ENCODE measurements at regions not wholly inside any gene's neighbourhood (a gene's known extent, or its start where the extent isn't known, plus 50 kb on each side); places are given as distances from the start of the nearest gene placed in this dataset.
"Not testable (repeated sequence)": the region's sequence is repeated elsewhere in the genome, so short reads cannot be mapped to it uniquely, and the experiment has no call there.

DNA sequence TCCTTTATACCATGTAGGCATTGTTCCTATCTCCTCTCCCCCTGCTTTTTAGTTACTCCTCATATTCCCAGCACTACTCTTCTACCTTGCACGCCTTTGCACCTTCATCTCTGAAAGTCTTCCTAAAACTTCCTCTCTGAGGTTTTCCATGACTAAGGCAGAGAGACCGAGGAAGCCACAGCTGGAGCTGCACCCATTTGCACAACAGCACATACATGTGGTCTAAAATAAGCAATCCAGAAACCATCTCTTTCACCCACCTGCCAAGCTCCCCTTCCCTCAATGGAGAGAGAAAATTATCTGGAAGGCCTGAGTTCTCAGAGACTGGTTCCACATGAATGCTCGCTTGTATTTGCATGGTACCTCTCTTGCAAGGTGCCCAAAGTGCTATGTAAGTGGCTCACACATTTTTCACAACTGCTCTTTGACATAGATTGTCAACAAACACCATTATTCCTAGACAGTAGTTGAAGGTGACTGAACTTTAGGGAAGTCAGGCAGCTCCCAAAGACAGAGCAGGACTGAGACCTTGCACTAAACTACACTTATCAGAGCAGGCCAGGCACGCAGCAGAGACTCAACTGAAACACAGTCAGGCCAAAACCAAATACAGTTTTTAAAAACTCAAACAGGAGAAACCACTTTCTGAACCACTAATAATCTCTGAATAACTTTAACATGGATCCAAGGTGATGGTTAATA, 313.2 kb downstream of the TFAP2A start:
- DNase-seq: no peak

DNA sequence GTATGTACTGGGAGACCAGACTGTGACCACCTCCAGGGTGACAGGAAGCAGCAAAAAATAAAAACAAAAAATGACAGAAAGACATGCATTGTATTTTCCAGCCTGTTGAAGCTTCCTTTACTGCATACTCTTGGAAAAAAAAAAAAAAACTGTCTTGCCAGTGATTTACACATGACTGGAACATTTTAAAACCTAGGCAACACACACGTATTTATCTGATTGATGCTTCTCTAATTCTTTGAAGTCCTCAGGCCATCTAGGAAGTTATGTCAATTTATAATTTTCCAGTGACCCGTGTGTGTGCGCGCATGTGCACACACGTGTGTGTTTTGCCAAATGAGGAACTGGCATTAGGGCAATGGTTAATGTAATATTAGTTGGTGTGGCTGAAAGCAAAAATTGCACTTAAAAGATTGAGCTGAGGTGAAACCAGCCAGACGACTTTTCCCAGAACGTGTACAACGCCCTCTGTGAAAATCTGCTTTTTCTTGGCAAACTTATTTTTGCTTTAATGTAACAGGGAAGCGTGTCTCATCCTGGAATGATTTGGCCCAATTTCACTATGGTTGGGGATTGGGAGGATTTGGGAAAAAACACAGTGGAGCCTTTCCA, 315.2 kb downstream of the TFAP2A start:
- no peak for DNase-seq

DNA sequence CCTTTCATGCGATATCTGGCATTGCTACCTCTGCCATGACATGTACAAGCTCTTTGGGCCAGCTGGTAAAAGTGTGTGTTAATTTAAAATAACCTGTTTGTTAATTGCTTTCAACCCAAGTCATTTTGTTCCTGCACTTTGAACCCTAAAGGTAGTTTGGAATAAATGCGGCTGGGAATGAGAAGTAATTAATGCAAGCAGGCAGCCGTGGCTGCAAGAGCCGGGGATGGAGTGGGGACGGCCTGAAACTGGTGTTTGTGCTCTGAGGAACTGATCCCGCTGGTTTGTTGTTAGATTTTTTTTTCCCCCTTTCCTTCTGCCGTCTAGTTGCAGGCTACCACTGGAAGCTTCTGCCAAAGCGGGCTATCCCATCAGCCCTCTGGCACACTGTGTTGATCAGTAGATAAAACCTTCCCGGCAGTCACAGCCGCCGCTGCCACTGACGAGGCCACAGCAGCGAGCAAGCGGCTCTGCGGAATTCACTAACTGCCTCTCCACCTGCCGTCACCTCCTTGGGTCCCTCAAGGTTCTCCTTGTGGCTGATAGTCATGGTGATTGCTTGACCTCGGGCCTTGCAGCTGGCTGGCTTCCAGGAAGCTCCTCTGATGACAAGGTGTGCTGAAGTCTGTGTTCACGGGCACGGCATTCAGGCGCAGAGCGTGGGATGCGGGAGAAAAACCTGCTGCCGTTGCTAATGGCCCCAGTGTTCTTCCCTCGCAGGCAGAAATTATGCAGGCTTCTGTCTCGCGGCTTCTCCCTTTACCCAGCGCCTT, 315.9 kb downstream of the TFAP2A start:
- DNase-seq: no peak

DNA sequence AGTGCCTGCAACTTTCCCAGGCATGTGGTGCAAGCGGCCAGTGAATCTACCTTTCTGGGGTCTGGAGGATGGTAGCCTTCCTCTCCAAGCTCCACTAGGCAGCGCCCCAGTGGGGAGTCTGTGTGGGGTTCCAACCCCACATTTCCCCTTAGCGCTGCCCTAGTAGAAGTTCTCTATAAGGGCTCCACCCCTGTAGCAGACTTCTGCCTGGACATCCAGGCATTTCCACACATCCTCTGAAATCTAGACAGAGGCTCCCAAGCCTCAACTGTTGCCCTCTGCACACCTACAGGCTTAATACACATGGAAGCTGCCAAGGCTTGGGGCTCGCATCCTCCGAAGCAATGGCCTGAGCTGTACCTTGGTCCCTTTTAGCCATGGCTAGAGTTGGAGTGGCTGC, 321.6 kb downstream of the TFAP2A start:
- no peak for DNase-seq

DNA sequence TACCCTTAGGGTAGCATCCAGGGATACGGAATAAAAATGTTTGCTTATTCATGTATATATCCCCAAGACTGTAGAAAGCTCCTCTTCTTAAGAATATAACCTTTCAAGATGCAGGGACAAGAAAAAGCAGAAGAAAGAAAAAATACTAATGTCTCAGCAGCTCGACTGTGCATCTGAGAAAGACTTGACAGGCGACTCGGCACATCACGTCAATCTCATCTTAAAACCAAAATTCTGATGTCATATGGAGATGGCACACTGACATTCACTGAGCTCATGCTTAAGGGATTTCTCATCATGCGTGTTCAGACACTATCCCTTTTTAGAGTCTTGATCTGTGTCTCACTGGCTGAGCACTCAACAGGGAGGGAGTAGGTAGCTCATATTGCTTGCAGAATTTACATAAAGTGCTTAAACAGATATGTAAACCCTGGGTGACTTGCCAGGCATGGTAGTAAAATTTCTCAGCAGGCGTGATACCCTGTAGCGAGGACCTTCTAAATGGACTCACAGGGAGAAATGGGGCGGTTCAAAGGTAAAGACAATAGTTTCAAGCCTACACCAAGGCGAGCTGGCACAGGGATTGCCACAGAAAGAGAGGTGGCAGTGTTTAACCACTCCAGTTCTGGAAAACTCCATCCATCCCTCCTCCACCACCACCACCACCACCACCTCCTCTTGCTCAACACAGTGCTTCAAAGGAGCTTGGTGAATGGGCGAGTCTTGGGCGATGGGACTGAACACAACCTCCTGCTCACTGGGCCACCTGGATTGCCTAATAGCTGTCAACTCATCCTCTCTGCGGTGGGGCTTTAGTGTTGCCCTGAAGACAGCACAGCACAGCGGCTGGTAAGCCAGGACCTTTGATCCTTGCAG, 330.5 kb downstream of the TFAP2A start:
- DNase-seq: no peak

DNA sequence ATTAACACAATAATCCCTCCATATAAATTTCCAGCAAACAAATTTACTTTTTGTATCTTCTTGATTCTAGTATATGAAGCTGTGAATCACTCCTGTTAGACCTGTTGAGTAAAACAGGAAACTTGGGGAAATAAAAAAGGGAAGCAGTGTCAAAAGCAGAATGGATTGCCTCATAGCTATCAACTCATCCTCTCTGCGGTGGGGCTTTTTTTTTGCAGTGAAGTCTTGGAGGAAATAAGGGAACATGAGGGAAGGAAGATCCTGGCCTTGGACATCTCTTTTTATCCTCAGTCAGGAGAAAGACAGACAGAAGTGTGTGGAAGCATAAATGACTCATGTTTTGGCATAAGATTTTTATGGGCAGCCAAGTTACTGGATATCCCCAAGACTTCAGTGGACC, 332.5 kb downstream of the TFAP2A start:
- DNase-seq: no peak

DNA sequence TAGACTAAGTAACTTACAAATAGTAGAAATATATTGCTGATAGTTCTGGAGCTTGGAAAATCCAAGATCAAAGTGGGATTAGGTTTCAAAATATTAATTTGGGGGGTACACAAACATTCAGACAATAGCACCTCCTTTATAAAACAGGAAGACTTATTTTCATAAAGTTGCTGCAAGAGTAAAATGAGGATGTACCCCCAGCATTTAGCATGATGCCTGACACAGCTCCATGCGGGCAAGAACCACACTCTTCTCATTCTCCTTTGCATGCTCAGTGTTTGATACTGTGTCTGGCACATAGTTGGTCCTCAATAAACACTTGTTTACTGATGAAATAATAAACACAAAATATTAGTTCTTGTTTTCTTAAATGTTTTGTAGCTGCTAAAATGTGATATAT, 332.9 kb downstream of the TFAP2A start:
- DNase-seq: no peak

DNA sequence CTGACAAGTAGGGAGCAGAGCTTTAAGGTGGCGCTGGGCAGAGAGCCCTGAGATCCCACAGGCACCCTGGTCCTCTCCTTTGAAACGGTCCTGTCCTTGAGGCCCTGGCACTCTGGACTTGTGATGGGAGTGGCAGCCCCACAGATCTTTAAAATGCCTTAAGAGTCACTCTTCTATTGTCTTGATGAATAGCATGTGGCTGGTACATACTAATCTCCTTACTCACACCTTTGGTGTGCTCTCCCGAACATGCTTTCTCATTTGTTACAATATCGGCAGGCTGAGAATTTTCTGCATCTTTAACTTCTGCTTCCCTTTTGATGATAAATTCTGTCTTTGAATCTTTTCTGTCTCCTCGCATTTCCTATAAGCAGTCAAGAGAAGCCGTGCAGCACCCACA, 333.8 kb downstream of the TFAP2A start:
- no peak for DNase-seq

DNA sequence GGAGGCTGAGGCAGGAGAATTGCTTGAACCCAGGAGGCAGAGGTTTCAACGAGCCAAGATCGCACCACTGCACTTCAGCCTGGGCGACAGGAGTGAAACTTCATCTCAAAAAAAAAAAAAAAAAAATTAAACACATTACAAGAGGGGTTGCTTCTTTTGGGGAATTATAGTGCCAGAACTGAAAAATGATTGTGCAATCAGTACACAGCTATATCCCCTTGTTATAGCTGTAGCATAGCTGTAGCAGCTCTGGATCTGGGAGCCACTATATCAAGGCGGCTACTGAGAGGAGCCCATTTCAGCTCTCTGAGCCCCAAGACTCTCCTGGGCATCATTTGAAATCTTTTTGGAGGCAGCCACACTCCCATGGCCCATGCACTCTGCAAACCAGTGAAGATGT, 334.3 kb downstream of the TFAP2A start:
- no peak for DNase-seq

DNA sequence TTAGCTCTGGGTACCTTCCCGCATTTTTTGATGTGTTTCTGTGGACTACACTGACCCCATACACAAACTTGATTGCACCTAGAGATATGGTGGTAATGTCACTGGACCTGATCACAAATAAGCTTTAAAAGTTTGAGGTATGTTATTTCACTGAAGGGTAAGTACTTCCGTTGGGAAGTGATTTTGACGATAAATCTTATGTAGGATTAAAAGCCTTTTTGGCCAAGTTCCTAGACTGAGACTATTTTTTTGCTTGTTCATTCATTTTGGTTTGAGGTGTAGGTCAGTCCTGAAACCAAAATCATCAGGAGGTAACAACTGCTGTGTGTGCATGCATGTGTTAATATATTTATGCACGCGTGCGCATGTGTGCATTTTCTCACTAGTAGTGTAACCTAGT, 336.3 kb downstream of the TFAP2A start:
- DNase-seq: no peak

DNA sequence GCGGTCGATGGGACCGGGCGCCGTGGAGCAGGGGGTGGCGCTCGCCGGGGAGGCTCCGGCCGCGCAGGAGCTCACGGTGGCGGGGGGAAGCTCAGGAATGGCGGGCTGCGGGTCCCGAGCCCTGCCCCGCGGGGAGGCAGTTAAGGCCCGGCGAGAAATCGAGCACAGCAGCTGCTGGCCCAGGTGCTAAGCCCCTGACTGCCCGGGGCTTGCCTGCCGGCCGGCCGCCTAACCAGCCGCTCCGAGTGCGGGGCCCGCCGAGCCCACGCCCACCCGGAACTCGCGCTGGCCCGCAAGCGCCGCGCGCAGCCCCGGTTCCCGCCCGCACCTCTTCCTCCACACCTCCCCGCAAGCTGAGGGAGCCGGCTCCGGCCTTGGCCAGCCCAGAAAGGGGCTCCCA, 340.1 kb downstream of the TFAP2A start:
- DNase-seq: not testable (repeated sequence)

DNA sequence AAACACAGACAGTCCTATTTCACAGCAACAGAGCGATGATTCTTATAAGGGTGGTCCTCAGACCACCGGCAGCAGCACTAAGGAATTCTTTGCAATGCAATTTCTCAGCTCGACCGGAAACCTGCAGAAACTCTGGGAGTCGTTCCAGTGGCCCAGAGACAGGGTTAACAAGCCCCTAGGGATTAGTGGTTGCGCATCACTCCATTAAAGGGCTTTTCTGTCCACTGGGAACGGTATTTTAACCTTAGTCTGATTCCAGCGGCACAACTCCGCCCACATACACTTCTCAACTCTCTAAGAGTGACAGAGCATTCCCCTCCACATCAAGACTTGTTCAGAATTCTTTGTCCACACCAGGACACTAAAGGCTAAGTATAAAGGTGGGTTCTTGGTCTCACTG, 341.5 kb downstream of the TFAP2A start:
- DNase-seq: no peak

DNA sequence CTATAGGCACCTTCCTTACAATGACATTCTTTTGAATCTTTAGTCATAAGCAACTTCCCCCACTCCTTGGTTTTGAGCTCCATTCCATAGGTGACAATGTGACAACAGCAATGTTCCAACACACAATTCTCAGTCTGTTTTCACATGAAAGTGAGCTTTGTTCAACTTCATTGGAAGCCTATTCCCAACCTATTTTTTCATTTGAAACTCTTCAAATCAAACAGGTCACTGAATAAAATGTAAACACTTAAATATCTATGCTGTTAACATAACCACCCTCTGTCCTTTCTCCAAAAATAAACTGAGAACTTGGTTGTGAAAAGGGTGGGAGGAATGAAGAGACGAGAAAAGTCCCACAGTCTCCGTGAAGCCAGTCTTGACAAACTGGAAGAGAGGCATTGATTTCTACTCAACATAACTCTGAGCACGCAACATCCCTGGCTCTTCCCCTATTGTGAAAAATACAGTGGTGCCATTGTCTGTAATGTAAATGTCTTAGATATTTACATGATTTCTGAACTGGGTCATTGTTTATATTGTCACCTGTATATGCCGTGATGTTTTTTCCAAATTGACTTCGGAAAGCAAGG, 343.1 kb downstream of the TFAP2A start:
- no peak for DNase-seq

DNA sequence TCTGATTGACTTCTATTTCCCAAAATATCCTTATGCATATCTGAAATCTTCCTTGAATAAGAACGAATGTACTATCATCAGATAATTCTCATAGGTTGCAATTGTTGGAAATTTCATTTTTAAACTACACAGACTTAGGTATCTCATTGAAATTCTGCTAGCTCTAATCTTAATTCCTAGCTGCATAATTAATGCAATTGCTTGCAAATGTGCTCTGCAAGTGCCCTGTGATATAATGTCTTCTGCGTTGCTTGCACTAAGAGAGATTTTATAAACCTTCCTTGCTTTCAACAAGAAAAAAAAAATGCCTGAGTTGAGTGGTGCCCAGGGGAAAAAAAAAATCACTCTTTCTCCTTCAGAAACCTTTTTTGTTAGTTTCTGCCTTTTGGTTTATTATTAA, 354.9 kb downstream of the TFAP2A start:
- no peak for DNase-seq

DNA sequence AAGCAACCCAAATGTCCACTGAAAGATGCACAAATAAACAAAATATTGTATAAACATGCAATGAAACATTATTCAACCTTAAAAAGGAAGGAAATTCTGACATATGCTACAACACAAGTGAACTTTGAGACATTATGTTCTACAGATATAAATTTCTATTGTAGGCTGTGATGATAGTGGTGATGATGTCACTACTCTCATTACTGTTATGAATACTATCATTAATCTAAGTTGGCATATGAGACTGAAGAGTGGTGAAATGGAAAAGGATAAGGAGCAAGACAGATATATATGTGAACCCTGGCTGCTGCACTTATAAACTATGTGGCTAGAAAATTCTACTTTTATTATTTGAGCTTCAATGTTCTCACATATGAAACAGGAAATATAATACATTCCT, 360.2 kb downstream of the TFAP2A start:
- DNase-seq: no peak

DNA sequence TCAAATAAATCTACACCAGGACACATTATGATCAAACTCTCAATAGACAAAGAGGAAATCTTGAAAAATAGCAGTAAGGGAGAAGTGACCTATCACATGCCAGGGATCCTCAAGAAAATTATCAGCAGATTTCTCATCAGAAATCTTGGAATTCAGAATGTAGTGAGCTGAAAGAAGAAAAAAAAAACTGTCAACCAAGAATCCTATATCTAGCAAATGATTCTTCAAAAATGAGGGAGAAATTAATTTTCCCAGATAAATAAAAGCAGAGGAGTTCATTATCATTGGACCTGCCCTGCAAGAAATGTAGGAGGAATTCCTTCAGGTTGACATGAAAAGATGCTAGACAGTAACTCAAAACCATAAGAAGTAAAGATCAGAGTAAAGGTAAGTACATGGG, 363.6 kb downstream of the TFAP2A start:
- DNase-seq: no peak

DNA sequence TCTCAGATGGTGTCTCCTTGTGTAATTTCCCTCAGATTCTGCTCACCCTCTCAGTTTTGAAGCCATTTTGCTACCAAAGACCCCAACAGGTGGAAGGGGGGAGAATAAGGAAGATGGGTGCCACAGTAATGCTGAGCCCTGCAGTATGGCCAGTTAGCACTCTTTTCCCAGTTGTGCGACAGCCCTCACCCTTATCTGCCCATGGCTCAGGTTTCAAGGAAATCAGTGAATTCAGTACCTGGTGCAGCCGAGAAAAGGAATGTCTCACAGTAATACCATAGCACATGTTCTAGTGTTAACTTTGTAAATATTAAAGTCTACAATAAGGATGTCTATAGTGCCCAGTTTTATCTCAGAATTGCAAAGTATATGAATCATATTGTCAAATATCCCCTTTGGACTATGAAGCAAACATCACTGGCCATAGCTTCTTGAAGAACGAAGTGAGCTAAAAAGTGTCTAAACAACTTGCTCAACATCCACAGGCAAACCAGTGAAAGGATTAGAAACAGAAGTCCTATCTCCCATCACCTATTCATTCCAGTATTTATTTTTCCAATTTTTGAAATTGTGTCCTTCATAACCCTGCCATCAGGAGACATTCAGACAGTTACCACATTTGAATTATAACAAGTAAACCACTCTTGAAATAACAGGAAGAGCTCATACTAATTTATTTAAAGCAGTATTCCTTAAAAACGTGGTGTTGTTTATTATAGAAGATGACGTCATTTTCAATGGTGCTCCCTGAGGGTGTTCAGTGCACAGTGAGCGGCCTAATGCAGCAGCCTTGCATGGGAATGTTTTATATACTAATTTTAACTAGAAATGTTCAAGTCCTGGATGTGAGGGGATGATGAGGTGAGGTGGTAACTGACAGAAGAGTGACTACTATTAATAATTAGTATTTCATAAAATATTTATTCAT, 366.2 kb downstream of the TFAP2A start:
- no peak for DNase-seq

DNA sequence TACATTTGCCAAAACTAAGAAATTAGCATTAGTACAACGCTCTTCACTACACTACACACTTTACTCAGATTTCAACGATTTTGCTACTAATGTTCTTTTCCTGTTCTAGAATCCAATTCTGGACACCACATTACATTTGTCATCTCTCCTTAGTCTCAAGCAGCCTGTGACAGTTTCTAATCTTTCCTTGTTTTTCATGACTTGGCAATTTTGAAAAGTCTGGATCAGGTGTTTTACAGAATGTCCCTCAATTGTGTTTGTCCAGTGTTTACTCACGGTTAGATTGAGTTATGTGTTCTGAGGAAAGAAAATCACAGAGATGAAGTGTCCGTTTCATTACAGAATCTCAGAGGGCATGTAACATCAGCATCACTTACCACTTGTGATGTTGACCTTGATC, 372.6 kb downstream of the TFAP2A start:
- DNase-seq: no peak

DNA sequence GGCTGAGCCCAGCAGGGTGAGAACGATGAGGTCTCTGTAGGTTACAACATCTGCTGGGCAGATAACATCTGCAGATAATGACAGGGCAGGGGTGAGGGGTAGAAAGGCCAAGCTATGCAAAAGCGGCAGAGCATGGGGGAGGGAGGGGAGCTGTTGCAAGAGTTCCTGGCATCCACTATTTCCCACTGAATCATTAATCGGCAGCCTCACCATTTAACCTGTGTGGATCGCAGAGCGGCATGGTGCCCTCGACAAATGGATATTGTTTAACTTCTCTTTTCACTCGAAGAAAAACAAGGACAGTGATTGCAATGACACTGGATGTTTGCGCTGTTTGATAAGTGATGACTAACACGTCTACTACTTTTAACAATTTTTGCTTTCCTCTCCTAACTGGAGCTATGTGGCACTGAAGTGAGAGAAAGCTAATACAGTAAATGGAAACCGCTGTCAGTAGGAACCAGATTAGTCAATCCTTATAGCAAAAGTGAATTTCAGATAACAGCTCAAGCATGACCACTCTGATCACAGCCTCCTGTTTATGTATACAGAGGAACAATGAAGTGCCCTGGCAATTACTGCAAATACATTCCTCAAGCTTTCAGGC, 381.5 kb downstream of the TFAP2A start:
- no peak for DNase-seq

DNA sequence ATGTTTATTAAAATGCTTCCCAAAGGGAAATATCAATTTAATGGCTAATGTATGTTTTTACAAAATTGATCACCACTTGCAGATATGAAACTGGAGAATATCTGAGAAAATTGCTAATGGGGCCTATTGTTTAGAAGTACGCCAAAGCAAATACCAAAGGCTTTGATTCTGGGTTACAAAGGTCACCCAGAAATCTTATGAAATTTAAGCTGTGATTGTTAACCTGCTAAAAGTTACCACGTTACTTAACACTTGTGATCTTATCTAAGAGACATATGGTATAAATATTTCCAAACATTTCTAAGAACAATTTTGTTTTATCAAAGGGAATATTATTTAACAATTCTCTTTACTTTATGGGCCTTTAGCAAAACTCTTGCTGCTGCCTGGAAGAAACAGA, 383.3 kb downstream of the TFAP2A start:
- no peak for DNase-seq

DNA sequence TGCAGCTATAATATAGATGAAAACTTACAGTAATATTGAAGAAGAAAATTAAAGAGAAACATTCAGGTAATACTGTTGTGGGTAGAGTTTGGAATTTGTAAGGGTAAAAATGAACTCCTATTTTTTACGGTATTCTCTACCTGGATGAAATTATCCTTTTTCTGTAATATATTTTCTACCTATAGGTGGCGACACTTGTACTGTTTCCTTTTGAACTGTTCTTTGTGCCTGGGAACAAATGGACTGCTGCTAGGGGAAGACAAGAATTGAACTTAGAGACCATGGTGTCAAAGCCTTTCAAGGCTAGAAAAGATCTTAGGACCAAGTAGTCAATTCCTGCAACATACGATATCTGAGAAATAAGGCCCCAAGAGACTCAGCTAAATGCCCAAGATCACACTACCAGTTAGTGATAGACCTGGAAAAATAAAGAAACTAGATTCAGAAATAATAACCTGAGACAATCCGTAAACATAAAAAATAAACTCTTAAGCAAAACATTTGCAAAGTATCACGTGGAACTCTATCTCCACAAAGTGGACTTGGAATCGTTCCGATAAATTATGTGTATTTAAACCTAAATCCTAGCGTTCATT, 383.8 kb downstream of the TFAP2A start:
- no peak for DNase-seq
